Activated B cell treated with CpG ODN at 0.5 μM for 24 hours (primary cell): ENCODE measurements at regions not wholly inside any gene's neighbourhood (a gene's known extent, or its start where the extent isn't known, plus 50 kb on each side); places are given as distances from the start of the nearest gene placed in this dataset.

ENCODE experiments used
- ATAC-seq: fragments of 200-7000 bp; cut with Tn5 transposase; one replicate; pipeline ENCODE4 v1.10.0; 2021; ENCODE audit warnings: low read depth, mild to moderate bottlenecking, moderate library complexity
- CTCF ChIA-PET: fragments of 350-600 bp; sonication (Branson Sonifier 250); formaldehyde crosslinking; loops from one replicate; lab custom pipeline; 2021; ENCODE audit warnings: antibody characterized with exemption; lab: Charles Lee
- POLR2A ChIA-PET: fragments of 350-600 bp; sonication (Branson Sonifier 250); formaldehyde crosslinking; loops from one replicate; lab custom pipeline; 2021; ENCODE audit warnings: antibody characterized with exemption; lab: Charles Lee
- DNase-seq: peaks from one replicate; pipeline ENCODE4 v3.0.0; 2022
- H3K27ac Mint-ChIP-seq: one replicate; pipeline ENCODE4 v1.8.0; 2020; ENCODE audit warnings: mixed read lengths
- H3K27me3 Mint-ChIP-seq: one replicate; pipeline ENCODE4 v1.8.0; 2021; ENCODE audit warnings: mixed read lengths
- H3K36me3 Mint-ChIP-seq: one replicate; pipeline ENCODE4 v1.8.0; 2021; ENCODE audit warnings: low read depth, mixed read lengths
- H3K4me1 Mint-ChIP-seq: one replicate; pipeline ENCODE4 v1.8.0; 2021; ENCODE audit warnings: mixed read lengths
- H3K4me3 Mint-ChIP-seq: one replicate; pipeline ENCODE4 v1.8.0; 2020; ENCODE audit warnings: mild to moderate bottlenecking, mixed read lengths
- H3K9me3 Mint-ChIP-seq: one replicate; pipeline ENCODE4 v1.8.0; 2020; ENCODE audit warnings: mixed read lengths
- CTCF ChIP-seq: fragments of 200-600 bp; IDR thresholded peaks from one replicate; pipeline ENCODE4 v1.8.0; 2022; ENCODE audit warnings: antibody characterized with exemption, mild to moderate bottlenecking
- intact Hi-C: fragments of 100-400 bp; cut with micrococcal nuclease; formaldehyde crosslinking; loops from one replicate; pipeline ENCODE4 v1.15.1; 2024

- Mint-ChIP-seq H3K4me3 (no peak overlapping the region), H3K27ac (no peak overlapping the region), H3K9me3 (no peaks in the 10 kb centered on the region), H3K4me1 (no peaks in the 10 kb centered on the region), H3K27me3 (no peaks in the 10 kb centered on the region), H3K36me3 (no peaks in the 10 kb centered on the region)
- CTCF ChIA-PET: no interaction called here
- ATAC-seq: no peak
- TF ChIP-seq CTCF: no peak
- POLR2A ChIA-PET: no interaction called here
- DNase-seq: no peak
- intact Hi-C loops: no loop called here
Observed at GRCh38 chr5:82662340-82662739, 384.2 kb upstream of the RPS23 start.

DNA sequence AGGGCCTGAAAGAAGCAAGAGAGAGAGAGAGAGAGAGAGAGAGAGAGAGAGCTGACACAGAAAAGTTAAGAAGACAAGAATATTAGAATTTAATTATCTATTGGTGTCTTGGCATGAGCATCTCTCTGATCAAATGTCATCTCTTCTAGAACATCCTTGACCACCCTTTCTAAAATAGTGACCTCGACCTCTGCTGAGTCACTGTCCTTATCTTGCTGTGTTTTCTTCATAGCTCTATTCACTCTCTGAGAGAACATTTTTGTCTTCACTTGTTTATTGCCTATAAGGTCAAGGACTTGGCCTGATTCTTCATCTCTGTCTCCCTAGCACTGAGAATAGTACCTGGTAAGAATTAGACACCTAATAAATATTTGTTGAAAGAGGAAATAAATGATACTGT lies 383.8 kb upstream of the RPS23 start:
- Mint-ChIP-seq H3K27me3 (no peaks in the 10 kb centered on the region), H3K27ac (no peak overlapping the region), H3K4me3 (no peak overlapping the region), H3K4me1 (no peaks in the 10 kb centered on the region), H3K9me3 (no peaks in the 10 kb centered on the region), H3K36me3 (no peaks in the 10 kb centered on the region)
- DNase-seq (no peak), ATAC-seq (no peak)
- ChIA-PET CTCF (no interaction called here), POLR2A (no interaction called here)
- no peak for TF ChIP-seq CTCF
- intact Hi-C loops: no loop called here

- Mint-ChIP-seq H3K27me3 (no peaks in the 10 kb centered on the region), H3K4me1 (no peaks in the 10 kb centered on the region), H3K36me3 (no peaks in the 10 kb centered on the region), H3K4me3 (no peak overlapping the region), H3K27ac (no peak overlapping the region), H3K9me3 (no peaks in the 10 kb centered on the region)
- TF ChIP-seq CTCF: no peak
- DNase-seq (no peak), ATAC-seq (no peak)
- intact Hi-C loops: no loop called here
- ChIA-PET CTCF (no interaction called here), POLR2A (no interaction called here)
Observed at GRCh38 chr5:82661462-82661861, 383.3 kb upstream of the RPS23 start.

- TF ChIP-seq CTCF: no peak
- ChIA-PET POLR2A (no interaction called here), CTCF (no interaction called here)
- no peaks in the 10 kb centered on the region for H3K27me3 Mint-ChIP-seq
- ATAC-seq (no peak), DNase-seq (no peak)
- no peak overlapping the region for H3K27ac Mint-ChIP-seq
- no peak overlapping the region for H3K4me3 Mint-ChIP-seq
- intact Hi-C loops: no loop called here
- H3K4me1 Mint-ChIP-seq: no peaks in the 10 kb centered on the region
- H3K9me3 Mint-ChIP-seq: no peaks in the 10 kb centered on the region
- H3K36me3 Mint-ChIP-seq: no peaks in the 10 kb centered on the region
Observed at GRCh38 chr5:82659115-82659514, 381.0 kb upstream of the RPS23 start.

DNA sequence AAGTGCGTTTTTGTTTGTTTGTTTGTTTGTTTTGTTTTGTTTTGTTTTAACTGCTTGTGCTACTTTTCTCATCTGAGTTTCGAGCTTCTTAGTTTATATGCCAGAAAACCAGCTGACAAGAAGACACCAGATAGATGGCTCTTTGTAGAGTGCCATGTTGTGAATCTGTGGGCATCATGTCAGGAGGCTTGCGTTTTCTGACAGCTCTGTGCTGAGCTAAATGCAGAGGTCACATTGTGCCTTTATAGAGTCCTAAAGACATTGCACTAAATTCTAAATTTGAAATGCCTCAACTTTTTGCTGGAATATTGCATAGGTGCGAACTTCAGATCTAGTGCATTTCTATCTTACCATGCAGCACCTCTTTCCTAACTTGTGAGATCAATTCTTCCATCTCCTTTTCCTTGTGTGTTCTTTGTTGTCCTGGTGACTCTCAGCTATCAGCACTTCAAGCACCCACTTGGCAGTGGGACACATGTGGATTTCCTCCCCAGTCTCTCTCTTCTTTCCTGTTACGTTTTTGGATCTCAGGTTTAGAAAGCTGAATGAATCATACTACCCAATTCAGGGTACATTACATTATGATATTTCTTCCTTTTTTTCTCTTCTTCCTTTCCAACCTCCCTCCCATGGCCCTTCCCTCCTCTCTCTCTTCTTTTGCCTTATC lies 379.0 kb upstream of the RPS23 start:
- Mint-ChIP-seq H3K4me3 (no peak overlapping the region), H3K36me3 (no peaks in the 10 kb centered on the region), H3K9me3 (no peaks in the 10 kb centered on the region), H3K4me1 (no peaks in the 10 kb centered on the region), H3K27me3 (no peaks in the 10 kb centered on the region), H3K27ac (no peak overlapping the region)
- no peak for TF ChIP-seq CTCF
- DNase-seq: no peak
- intact Hi-C loops: no loop called here
- no peak for ATAC-seq
- POLR2A ChIA-PET: no interaction called here
- CTCF ChIA-PET: no interaction called here
